Upper lobe of left lung (tissue), 6 donors: ENCODE measurements at regions not wholly inside any gene's neighbourhood (a gene's known extent, or its start where the extent isn't known, plus 50 kb on each side); places are given as distances from the start of the nearest gene placed in this dataset.
"Not testable (repeated sequence)": the region's sequence is repeated elsewhere in the genome, so short reads cannot be mapped to it uniquely, and the experiment has no call there.

Source experiments
- ATAC-seq, 2 donors: fragments of 200-7000 bp; cut with Tn5 transposase; one replicate each; pipeline ENCODE4 v1.9.1; 2022; ENCODE audit warnings: mild to moderate bottlenecking in 2 of 2, moderate library complexity in 2 of 2; ENCODE audit not compliant: low FRiP score in 2 of 2
- DNase-seq, 2 donors: peaks; one replicate each; pipeline ENCODE4 v3.0.0-alpha.2; 2019 to 2020
- H3K27ac ChIP-seq, 4 donors: fragments of 200-600 bp; sonication (generic); one replicate each; pipeline ENCODE4 v1.5.1; 2016 to 2019
- H3K27me3 ChIP-seq, 4 donors: fragments of 200-600 bp; sonication (generic); one replicate each; pipeline ENCODE4 v1.5.1; 2017 to 2019
- H3K36me3 ChIP-seq, 4 donors: fragments of 200-600 bp; sonication (generic); one replicate each; pipeline ENCODE4 v1.5.1; 2016 to 2019
- H3K4me1 ChIP-seq, 4 donors: fragments of 200-600 bp; sonication (generic); one replicate each; pipeline ENCODE4 v1.5.1; 2018 to 2019
- H3K4me3 ChIP-seq, 4 donors: fragments of 200-600 bp; sonication (generic); one replicate each; pipeline ENCODE4 v1.5.1; 2017 to 2019; ENCODE audit warnings: mild to moderate bottlenecking in 2 of 4, moderate library complexity in 1 of 4
- H3K9me3 ChIP-seq, 4 donors: fragments of 200-600 bp; sonication (generic); one replicate each; pipeline ENCODE4 v1.5.1; 2018 to 2019
- EP300 ChIP-seq, 4 donors: sonication (generic); formaldehyde crosslinking; IDR thresholded peaks; one replicate each; pipeline ENCODE4 v1.5.1; 2017; ENCODE audit warnings: antibody characterized with exemption in 4 of 4, control low read depth in 2 of 4
- POLR2A ChIP-seq, 4 donors: fragments of 450-650 bp; IDR thresholded peaks; one replicate each; pipeline ENCODE4 v1.5.1; 2016 to 2017; ENCODE audit warnings: antibody characterized with exemption in 4 of 4, mild to moderate bottlenecking in 2 of 4
- POLR2AphosphoS5 ChIP-seq, 2 donors: sonication (generic); formaldehyde crosslinking; IDR thresholded peaks; one replicate each; pipeline ENCODE4 v1.5.1; 2017; ENCODE audit warnings: antibody characterized with exemption in 2 of 2
- whole genome bisulfite sequencing, 2 donors: methylation state at CpG; one replicate each; pipeline ENCODE4 v1.1.5; 2017 to 2018; 5-methylcytosine and 5-hydroxymethylcytosine counted together
- TF ChIP-seq, protein P1 (sequence below), 6 experiments: fragments of 450-650 bp in 4 of 6; fragments of 200-600 bp in 2 of 6; sonication (generic) in 2 of 6; IDR thresholded peaks; one replicate each; pipeline ENCODE4 v1.5.1; 2016 to 2019; ENCODE audit warnings: antibody characterized with exemption in 6 of 6
- donor health status: DM: no; HTN: no; CAD: no; lungs with moderate emphysema.
- donor health status: DM: no; HTN: yes; CAD: no; lungs with severe emphysema.

DNA sequence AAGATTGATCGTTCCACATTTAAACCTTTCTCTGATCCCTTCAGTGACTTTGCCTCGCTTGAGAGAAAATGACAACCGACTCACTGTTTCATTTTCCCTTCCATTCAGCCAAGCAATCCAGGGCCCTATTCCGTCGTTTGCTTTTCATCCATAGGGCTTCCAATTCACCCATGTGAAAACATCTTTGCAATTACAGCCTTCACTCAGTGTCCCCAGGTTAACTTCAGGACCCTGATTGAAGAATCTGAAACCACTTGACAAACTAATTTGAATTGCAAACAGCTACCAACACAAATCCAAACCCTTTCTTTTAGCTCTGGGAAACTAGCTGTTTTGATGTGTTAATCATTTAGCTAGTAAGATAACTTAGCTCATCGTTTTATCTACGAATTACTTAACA lies 120.2 kb upstream of the FAM9C start:
- H3K4me3 ChIP-seq: no peak overlapping the region
- no peaks in the 10 kb centered on the region for H3K36me3 ChIP-seq
- H3K27ac ChIP-seq: peak overlapping the region in 2 of 4 donors; percentile 46 to 48
- H3K27me3 ChIP-seq: no peaks in the 10 kb centered on the region
- TF ChIP-seq, protein P1, sequence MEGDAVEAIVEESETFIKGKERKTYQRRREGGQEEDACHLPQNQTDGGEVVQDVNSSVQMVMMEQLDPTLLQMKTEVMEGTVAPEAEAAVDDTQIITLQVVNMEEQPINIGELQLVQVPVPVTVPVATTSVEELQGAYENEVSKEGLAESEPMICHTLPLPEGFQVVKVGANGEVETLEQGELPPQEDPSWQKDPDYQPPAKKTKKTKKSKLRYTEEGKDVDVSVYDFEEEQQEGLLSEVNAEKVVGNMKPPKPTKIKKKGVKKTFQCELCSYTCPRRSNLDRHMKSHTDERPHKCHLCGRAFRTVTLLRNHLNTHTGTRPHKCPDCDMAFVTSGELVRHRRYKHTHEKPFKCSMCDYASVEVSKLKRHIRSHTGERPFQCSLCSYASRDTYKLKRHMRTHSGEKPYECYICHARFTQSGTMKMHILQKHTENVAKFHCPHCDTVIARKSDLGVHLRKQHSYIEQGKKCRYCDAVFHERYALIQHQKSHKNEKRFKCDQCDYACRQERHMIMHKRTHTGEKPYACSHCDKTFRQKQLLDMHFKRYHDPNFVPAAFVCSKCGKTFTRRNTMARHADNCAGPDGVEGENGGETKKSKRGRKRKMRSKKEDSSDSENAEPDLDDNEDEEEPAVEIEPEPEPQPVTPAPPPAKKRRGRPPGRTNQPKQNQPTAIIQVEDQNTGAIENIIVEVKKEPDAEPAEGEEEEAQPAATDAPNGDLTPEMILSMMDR (IDR thresholded peaks at IDR 0.05): no peak
- TF ChIP-seq POLR2AphosphoS5 (IDR thresholded peaks at IDR 0.05) (no peak), POLR2A (IDR thresholded peaks at IDR 0.05) (no peak), EP300 (IDR thresholded peaks at IDR 0.05) (no peak)
- WGBS, 2 donors: 66% methylated on average over 7 of the region's 7 CpGs
- ATAC-seq: no peak
- no peaks in the 10 kb centered on the region for H3K9me3 ChIP-seq
- no peak for DNase-seq
- H3K4me1 ChIP-seq: peaks cover 14 to 48% (median 20%) of the 10 kb centered on the region in 4 donors

- WGBS, 2 donors: 79 to 85% methylated on average over 4 of the region's 4 CpGs
- no peak for TF ChIP-seq POLR2A (IDR thresholded peaks at IDR 0.05)
- no peak for TF ChIP-seq POLR2AphosphoS5 (IDR thresholded peaks at IDR 0.05)
- TF ChIP-seq EP300 (IDR thresholded peaks at IDR 0.05): no peak
- TF ChIP-seq, protein P1 (IDR thresholded peaks at IDR 0.05): no peak
- no peaks in the 10 kb centered on the region for H3K9me3 ChIP-seq
- no peaks in the 10 kb centered on the region for H3K36me3 ChIP-seq
- no peak overlapping the region for H3K4me3 ChIP-seq
- H3K4me1 ChIP-seq: peaks cover 9 to 42% (median 17%) of the 10 kb centered on the region in 4 donors
- no peak for ATAC-seq
- DNase-seq: no peak
- no peak overlapping the region for H3K27ac ChIP-seq
- H3K27me3 ChIP-seq: no peaks in the 10 kb centered on the region
Measured at GRCh38 chrX:13162772-13163410, 118.5 kb upstream of the FAM9C start.

GRCh38 chrX:13159886-13160285 lies 115.5 kb upstream of the FAM9C start:
- Histone ChIP-seq H3K4me3 (no peak overlapping the region), H3K9me3 (no peaks in the 10 kb centered on the region), H3K27me3 (no peaks in the 10 kb centered on the region), H3K36me3 (no peaks in the 10 kb centered on the region), H3K27ac (peak overlapping the region in 1 of 4 donors; percentile 72), H3K4me1 (peaks cover 0 to 25% (median 8%) of the 10 kb centered on the region in 4 donors)
- TF ChIP-seq POLR2AphosphoS5 (IDR thresholded peaks at IDR 0.05) (no peak), EP300 (IDR thresholded peaks at IDR 0.05) (no peak), POLR2A (IDR thresholded peaks at IDR 0.05) (no peak)
- TF ChIP-seq, protein P1 (IDR thresholded peaks at IDR 0.05): no peak
- ATAC-seq (no peak), DNase-seq (no peak)

GRCh38 chrX:13158911-13159310 lies 114.5 kb upstream of the FAM9C start:
- H3K4me3 ChIP-seq: no peak overlapping the region
- ATAC-seq: no peak
- no peak for DNase-seq
- H3K27ac ChIP-seq: no peak overlapping the region
- no peaks in the 10 kb centered on the region for H3K27me3 ChIP-seq
- H3K36me3 ChIP-seq: no peaks in the 10 kb centered on the region
- H3K4me1 ChIP-seq: peaks cover 0 to 21% (median 8%) of the 10 kb centered on the region in 4 donors
- peaks cover 0 to 3% (median 0%) of the 10 kb centered on the region in 4 donors for H3K9me3 ChIP-seq
- TF ChIP-seq, protein P1 (IDR thresholded peaks at IDR 0.05): no peak
- no peak for TF ChIP-seq EP300 (IDR thresholded peaks at IDR 0.05)
- TF ChIP-seq POLR2A (IDR thresholded peaks at IDR 0.05): no peak
- TF ChIP-seq POLR2AphosphoS5 (IDR thresholded peaks at IDR 0.05): no peak

- not testable (repeated sequence) for H3K4me3 ChIP-seq, H3K4me1 ChIP-seq, ATAC-seq, H3K27ac ChIP-seq, H3K27me3 ChIP-seq, H3K9me3 ChIP-seq, DNase-seq, H3K36me3 ChIP-seq
- 100% methylated on average over 1 of the region's 1 CpG for WGBS, 2 donors
Measured at GRCh38 chrX:13155550-13155949, 111.1 kb upstream of the FAM9C start.
